Stimulated activated CD4-positive, alpha-beta T cell treated with anti-CD3 and anti-CD28 coated beads, Interleukin-12 subunit alpha, Interleukin-12 subunit beta, amount 100 ng/mL, for 4 hours (primary cell): ENCODE measurements at regions not wholly inside any gene's neighbourhood (a gene's known extent, or its start where the extent isn't known, plus 50 kb on each side); places are given as distances from the start of the nearest gene placed in this dataset.
A peak's percentile ranks its signal among the peaks of the same experiment; 100 is the strongest.
"Not testable (repeated sequence)": the region's sequence is repeated elsewhere in the genome, so short reads cannot be mapped to it uniquely, and the experiment has no call there.

Experiments used
- DNase-seq: peaks from one replicate; pipeline ENCODE4 v3.0.0-alpha.2; 2020

GRCh38 chr6:137545073-137545472 is 50.9 kb upstream of the OLIG3 start:
- no peak for DNase-seq

GRCh38 chr6:137547186-137547585 is 53.0 kb upstream of the OLIG3 start:
- DNase-seq = no peak

DNA sequence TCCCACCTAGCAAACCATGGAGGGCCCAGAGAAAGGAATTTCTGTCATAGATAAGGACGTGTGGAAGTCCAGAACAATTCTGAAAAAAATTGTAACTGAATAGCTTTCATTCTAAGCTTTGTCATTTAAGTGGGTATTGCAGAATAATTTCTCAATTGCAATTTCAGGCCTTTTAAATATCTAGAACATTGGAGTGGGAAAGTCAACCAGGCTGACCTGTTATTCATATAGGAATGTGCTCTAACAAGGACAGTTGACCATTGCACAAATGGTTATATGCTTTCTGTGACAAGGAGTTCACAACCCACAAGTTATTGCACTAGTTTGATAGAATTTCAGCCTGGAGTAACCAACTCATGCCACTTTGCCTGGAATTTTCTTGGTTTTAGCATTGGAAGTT is 53.4 kb upstream of the OLIG3 start:
- DNase-seq = no peak

DNA sequence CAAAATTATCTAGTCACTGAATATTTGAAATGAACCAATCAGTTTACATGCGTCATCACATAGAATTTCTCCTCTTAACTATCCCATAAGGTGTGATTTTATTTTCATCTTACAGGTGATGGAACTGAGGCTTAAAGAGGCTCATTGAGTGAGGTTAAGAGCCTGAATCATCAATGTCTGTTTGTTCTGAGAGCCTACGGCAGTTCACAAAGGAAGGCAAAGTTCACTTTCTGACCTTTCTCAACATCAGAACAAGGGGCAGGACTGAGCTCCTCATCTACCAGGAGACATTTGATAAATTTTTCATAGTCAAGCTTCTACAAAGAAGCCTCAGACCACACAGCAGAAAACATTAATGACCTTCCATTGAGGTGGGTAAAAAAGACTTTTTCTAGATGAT is 54.9 kb upstream of the OLIG3 start:
- no peak for DNase-seq

GRCh38 chr6:137550535-137550934 is 56.3 kb upstream of the OLIG3 start:
- DNase-seq = no peak

DNA sequence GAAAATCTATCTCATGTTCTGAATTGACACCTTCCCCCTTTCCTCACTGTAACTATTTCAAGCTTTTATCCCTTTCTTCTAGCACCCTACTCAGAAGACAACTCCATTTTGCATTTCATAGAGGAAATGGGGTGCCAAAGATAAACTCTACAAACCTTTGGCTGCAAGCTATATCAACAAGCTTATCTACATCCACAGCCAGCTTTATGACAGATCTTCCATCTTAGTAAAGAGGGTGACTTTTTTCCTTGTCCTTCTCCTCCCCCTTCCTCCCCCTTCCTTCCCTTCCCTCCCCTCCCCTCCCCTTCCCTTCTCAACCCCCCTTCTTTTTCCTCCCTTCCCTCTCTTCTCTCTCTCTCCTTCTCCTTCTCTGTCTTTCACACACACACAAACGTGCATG is 58.0 kb upstream of the OLIG3 start:
- no peak for DNase-seq

DNA sequence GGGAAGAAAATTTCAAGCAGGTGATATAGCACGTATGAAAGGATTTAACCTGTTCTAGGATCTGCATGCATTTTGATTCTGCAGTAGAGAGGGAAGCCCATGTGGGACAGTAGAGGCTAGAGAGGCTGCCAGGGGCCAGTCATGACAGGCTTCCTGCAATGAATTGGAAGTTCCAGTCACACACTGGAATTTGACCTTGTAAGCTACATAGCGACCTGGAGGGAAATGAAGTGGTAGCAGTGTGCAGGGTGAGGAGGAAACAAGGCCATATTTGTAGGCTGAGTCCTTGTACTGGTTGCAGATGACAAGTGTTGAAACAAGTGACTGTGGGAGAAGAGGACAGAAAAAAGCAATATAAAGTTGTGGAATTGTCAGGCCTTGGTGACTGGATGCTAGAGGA is 58.6 kb upstream of the OLIG3 start:
- DNase-seq = no peak

- peak; percentile 2 for DNase-seq
These were observed 65.5 kb upstream of the OLIG3 start for GRCh38 chr6:137559521-137560183.

- no peak for DNase-seq
These were observed 66.0 kb upstream of the OLIG3 start for GRCh38 chr6:137560184-137560563.

DNA sequence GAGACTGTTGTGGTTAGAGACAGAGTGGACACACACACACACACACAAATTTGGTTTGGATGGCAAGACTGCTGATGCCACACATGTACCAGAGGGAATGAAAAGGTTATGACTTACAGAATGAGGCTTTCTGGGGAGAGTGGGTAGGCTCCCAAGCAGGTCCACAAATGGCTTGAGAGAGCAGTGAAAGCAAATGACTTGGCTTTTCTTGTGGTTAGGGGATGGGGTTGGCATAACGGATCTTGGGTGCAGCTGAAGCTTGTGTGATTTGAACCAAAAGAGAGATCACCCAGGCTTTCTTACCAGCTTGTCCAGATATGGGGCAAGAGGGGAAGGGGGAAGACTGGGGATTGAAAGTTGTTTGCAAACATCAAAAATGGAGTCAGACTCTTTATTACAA is 73.9 kb upstream of the OLIG3 start:
- DNase-seq = no peak

DNA sequence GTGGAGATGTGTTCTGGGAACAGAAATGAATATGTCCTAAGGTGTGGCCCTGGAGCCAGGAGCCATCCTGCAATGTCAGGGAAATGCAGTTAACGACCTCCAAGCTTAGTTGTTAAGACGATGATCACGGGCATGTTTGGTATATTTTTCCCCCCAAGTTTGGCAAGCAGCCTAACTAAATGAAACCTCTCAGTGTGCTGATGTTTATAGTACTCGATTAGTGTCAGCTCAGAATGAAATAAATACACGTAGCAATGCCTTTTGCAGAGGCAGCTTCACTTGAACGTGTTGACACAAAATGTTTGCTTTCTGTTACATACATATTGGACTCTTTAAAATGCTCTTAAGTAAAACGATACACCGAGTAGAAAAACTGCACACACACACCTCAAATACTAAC is 76.2 kb upstream of the OLIG3 start:
- DNase-seq = no peak

- peak; percentile 62 for DNase-seq
These were observed 77.7 kb upstream of the OLIG3 start for GRCh38 chr6:137571854-137572253.

GRCh38 chr6:137573739-137574138 is 79.5 kb upstream of the OLIG3 start:
- DNase-seq = no peak

GRCh38 chr6:137579612-137580011 is 85.4 kb upstream of the OLIG3 start:
- DNase-seq = no peak

- DNase-seq = no peak
These were observed 87.0 kb upstream of the OLIG3 start for GRCh38 chr6:137581019-137581707.

- not testable (repeated sequence) for DNase-seq
These were observed 89.3 kb upstream of the OLIG3 start for GRCh38 chr6:137583519-137583918.

GRCh38 chr6:137588472-137588871 is 94.3 kb upstream of the OLIG3 start:
- no peak for DNase-seq

- peak; percentile 14 for DNase-seq
These were observed 95.1 kb upstream of the OLIG3 start for GRCh38 chr6:137589067-137589848.

- DNase-seq = no peak
These were observed 96.5 kb upstream of the OLIG3 start for GRCh38 chr6:137590684-137591083.

DNA sequence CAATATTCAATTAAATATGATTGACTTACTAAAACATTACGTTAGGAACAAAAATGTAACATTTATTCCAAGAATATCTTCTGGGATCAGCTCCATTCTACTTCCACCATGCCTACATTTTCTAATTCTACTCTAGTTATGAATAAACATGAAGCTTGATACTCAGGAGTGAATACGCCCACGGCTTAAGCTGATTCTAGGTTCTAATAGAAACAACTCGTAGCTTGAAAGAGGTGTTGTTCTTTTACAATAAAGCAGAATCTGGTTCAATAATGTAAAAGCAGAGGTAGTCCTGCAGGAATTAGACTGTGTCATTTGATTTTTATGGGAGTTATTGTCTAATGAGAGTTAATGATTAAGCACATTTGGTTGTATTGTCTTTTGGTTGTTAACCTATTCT is 107.3 kb upstream of the OLIG3 start:
- DNase-seq = no peak

- DNase-seq = no peak
These were observed 108.4 kb upstream of the OLIG3 start for GRCh38 chr6:137602313-137603197.

DNA sequence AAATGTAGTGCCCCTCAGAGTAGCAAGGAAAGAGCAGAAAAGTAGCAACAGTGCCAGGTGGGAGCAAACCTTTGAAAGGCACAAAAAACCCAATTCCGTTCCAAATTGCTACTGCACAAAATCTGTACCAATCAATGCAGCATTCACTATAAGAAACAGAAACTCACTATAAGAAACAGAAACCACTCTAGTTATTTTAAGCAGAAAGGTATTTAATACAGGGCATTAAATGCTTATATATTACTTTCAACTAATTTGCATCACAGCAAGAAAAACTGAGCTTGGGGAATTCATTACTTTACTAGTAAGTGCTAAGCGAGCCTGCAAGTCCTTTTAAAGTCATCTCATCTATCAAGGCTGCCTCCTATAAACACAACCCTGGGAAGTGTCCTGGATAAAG is 116.5 kb upstream of the OLIG3 start:
- no peak for DNase-seq

GRCh38 chr6:137623293-137623692 is 129.1 kb upstream of the OLIG3 start:
- no peak for DNase-seq
